ENCODE measurements at regions not wholly inside any gene's neighbourhood (a gene's known extent, or its start where the extent isn't known, plus 50 kb on each side); places are given as distances from the start of the nearest gene placed in this dataset.

GRCh38 chr7:106964466-106964865 lies 80.0 kb upstream of the PRKAR2B start:
- DNase-seq: no peak
- TF ChIP-seq CTCF (IDR thresholded peaks at IDR 0.05; ENCODE audit: low read length): no peak
- no peak for TF ChIP-seq EZH2phosphoT487 (IDR thresholded peaks at IDR 0.05; ENCODE audit: low read length)
- TF ChIP-seq EZH2 (optimal IDR thresholded peaks at IDR 0.05; ENCODE audit: low read depth, low read length): no peak

DNA sequence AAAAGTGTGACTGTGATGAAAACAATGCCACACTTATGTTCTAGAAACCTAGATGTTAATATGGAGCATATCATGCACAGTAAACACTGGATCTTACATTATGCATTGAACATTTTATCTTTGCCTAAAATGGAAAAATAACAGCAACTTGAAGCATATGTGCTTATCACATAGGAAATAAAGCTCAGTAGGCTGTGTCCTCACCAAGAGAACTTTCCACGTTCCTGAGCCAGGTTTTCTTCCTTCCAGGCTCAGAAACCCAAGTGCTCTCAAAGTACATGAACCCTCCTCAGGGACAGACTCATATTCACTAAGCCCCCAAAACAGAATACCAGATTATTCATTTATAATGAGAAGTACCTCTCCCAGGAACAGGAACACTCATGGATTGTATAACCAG lies 79.4 kb upstream of the PRKAR2B start:
- Histone ChIP-seq H3F3A (ENCODE audit: insufficient read depth, low read length) (no peaks in the 10 kb centered on the region), H3K79me2 (ENCODE audit: low read length) (no peaks in the 10 kb centered on the region), H3K4me3 (ENCODE audit: low read length) (no peak overlapping the region), H3K4me2 (ENCODE audit: low read depth, low read length) (no peak overlapping the region), H4K20me1 (ENCODE audit: insufficient read depth, low read length) (no peaks in the 10 kb centered on the region), H2AFZ (ENCODE audit: low read length) (no peak overlapping the region), H3K9me2 (replicated peaks; ENCODE audit: insufficient read depth, low read length) (no peaks in the 10 kb centered on the region), H3K27ac (ENCODE audit: low read length) (no peak overlapping the region), H3K9me3 (replicated peaks; ENCODE audit: insufficient read depth, low read length) (no peaks in the 10 kb centered on the region), H3K4me1 (ENCODE audit: low read length) (no peaks in the 10 kb centered on the region), H3K27me3 (replicated peaks; ENCODE audit: insufficient read depth, low read length) (no peaks in the 10 kb centered on the region), H3K36me3 (replicated peaks; ENCODE audit: insufficient read depth, low read length) (no peaks in the 10 kb centered on the region), H3K9ac (ENCODE audit: low read length) (no peak overlapping the region)
- no peak for DNase-seq
- TF ChIP-seq CTCF (IDR thresholded peaks at IDR 0.05; ENCODE audit: low read length) (no peak), EZH2phosphoT487 (IDR thresholded peaks at IDR 0.05; ENCODE audit: low read length) (no peak), EZH2 (optimal IDR thresholded peaks at IDR 0.05; ENCODE audit: low read depth, low read length) (no peak)

More at GRCh38 chr7:106964466-106964865, 80.0 kb upstream of the PRKAR2B start:
- Histone ChIP-seq H3K79me2 (ENCODE audit: low read length) (no peaks in the 10 kb centered on the region), H3K36me3 (replicated peaks; ENCODE audit: insufficient read depth, low read length) (no peaks in the 10 kb centered on the region), H3K9me3 (replicated peaks; ENCODE audit: insufficient read depth, low read length) (no peaks in the 10 kb centered on the region), H2AFZ (ENCODE audit: low read length) (no peak overlapping the region), H3K27ac (ENCODE audit: low read length) (no peak overlapping the region), H3K9ac (ENCODE audit: low read length) (no peak overlapping the region), H3K4me2 (ENCODE audit: low read depth, low read length) (no peak overlapping the region), H4K20me1 (ENCODE audit: insufficient read depth, low read length) (no peaks in the 10 kb centered on the region), H3K4me3 (ENCODE audit: low read length) (no peak overlapping the region), H3K9me2 (replicated peaks; ENCODE audit: insufficient read depth, low read length) (no peaks in the 10 kb centered on the region), H3K27me3 (replicated peaks; ENCODE audit: insufficient read depth, low read length) (no peaks in the 10 kb centered on the region), H3K4me1 (ENCODE audit: low read length) (no peaks in the 10 kb centered on the region), H3F3A (ENCODE audit: insufficient read depth, low read length) (no peaks in the 10 kb centered on the region)

DNA sequence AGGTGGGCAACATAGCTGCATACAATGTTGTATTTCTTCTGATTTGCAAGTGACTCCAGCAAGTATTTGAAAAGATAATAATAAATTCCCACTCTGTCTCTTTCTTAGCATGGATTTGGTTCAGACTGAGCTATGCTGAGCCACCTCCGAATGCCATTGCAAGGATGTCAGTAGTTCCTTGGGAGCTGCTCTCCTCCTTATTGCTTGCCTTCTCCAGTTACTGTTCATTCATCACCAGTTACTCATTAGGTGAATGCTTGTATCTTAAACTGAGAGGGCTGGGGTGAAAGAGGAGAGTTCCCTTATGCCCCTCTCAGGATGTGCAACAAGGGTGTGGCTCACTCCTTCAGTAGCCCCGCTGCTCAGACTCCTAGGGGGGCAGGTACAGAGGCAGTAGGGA lies 78.4 kb upstream of the PRKAR2B start:
- no peaks in the 10 kb centered on the region for H4K20me1 ChIP-seq (ENCODE audit: insufficient read depth, low read length)
- no peak overlapping the region for H3K27ac ChIP-seq (ENCODE audit: low read length)
- TF ChIP-seq EZH2 (optimal IDR thresholded peaks at IDR 0.05; ENCODE audit: low read depth, low read length): no peak
- no peak for TF ChIP-seq CTCF (IDR thresholded peaks at IDR 0.05; ENCODE audit: low read length)
- no peak for TF ChIP-seq EZH2phosphoT487 (IDR thresholded peaks at IDR 0.05; ENCODE audit: low read length)
- H3K4me1 ChIP-seq (ENCODE audit: low read length): no peaks in the 10 kb centered on the region
- H3K9me2 ChIP-seq (replicated peaks; ENCODE audit: insufficient read depth, low read length): no peaks in the 10 kb centered on the region
- H3K36me3 ChIP-seq (replicated peaks; ENCODE audit: insufficient read depth, low read length): no peaks in the 10 kb centered on the region
- DNase-seq: no peak
- no peak overlapping the region for H3K4me3 ChIP-seq (ENCODE audit: low read length)
- H3K9me3 ChIP-seq (replicated peaks; ENCODE audit: insufficient read depth, low read length): no peaks in the 10 kb centered on the region
- H3F3A ChIP-seq (ENCODE audit: insufficient read depth, low read length): no peaks in the 10 kb centered on the region
- H3K79me2 ChIP-seq (ENCODE audit: low read length): no peaks in the 10 kb centered on the region
- H3K27me3 ChIP-seq (replicated peaks; ENCODE audit: insufficient read depth, low read length): no peaks in the 10 kb centered on the region
- no peak overlapping the region for H2AFZ ChIP-seq (ENCODE audit: low read length)
- no peak overlapping the region for H3K9ac ChIP-seq (ENCODE audit: low read length)
- H3K4me2 ChIP-seq (ENCODE audit: low read depth, low read length): no peak overlapping the region

All from MM.1S (cell line).